Glutamatergic neuron (in vitro differentiated cells): ENCODE measurements at regions not wholly inside any gene's neighbourhood (a gene's known extent, or its start where the extent isn't known, plus 50 kb on each side); places are given as distances from the start of the nearest gene placed in this dataset.

Experiments
- DNase-seq: peaks from one replicate; pipeline ENCODE4 v3.0.0; 2022
- H3K27ac Mint-ChIP-seq: one replicate; pipeline ENCODE4 v1.8.0; 2020; ENCODE audit warnings: mild to moderate bottlenecking, mixed read lengths, inconsistent platforms; ENCODE audit not compliant: unreplicated experiment
- H3K27me3 Mint-ChIP-seq: one replicate; pipeline ENCODE4 v1.8.0; 2020; ENCODE audit warnings: mild to moderate bottlenecking, moderate library complexity, mixed read lengths, inconsistent platforms; ENCODE audit not compliant: unreplicated experiment
- H3K36me3 Mint-ChIP-seq: one replicate; pipeline ENCODE4 v1.8.0; 2020; ENCODE audit warnings: mild to moderate bottlenecking, mixed read lengths, inconsistent platforms; ENCODE audit not compliant: unreplicated experiment
- H3K4me1 Mint-ChIP-seq: one replicate; pipeline ENCODE4 v1.8.0; 2020; ENCODE audit warnings: mild to moderate bottlenecking, low read depth, mixed read lengths, inconsistent platforms; ENCODE audit not compliant: unreplicated experiment
- H3K4me3 Mint-ChIP-seq: one replicate; pipeline ENCODE4 v1.8.0; 2020; ENCODE audit warnings: mild to moderate bottlenecking, mixed read lengths, inconsistent platforms; ENCODE audit not compliant: unreplicated experiment
- H3K9me3 Mint-ChIP-seq: one replicate; pipeline ENCODE4 v1.8.0; 2020; ENCODE audit warnings: mild to moderate bottlenecking, moderate library complexity, mixed read lengths, inconsistent platforms; ENCODE audit not compliant: unreplicated experiment
- CTCF ChIP-seq: fragments of 200-600 bp; sonication (generic); IDR thresholded peaks from one replicate; pipeline ENCODE4 v1.5.0; 2021; ENCODE audit not compliant: partially characterized antibody, unreplicated experiment

- H3K4me1 Mint-ChIP-seq = peaks cover 19% of the 10 kb centered on the region
- H3K27me3 Mint-ChIP-seq = no peaks in the 10 kb centered on the region
- H3K36me3 Mint-ChIP-seq = no peaks in the 10 kb centered on the region
- H3K9me3 Mint-ChIP-seq = peaks cover 1% of the 10 kb centered on the region
- no peak for TF ChIP-seq CTCF
- peak overlapping the region; percentile 48 for H3K4me3 Mint-ChIP-seq
- no peak for DNase-seq
- no peak overlapping the region for H3K27ac Mint-ChIP-seq
Observed at GRCh38 chr20:52905241-52905994, 66.7 kb upstream of the TSHZ2 start.

GRCh38 chr20:52904837-52905236, 67.3 kb upstream of the TSHZ2 start:
- Mint-ChIP-seq H3K36me3 (no peaks in the 10 kb centered on the region), H3K9me3 (peaks cover 1% of the 10 kb centered on the region), H3K4me3 (no peak overlapping the region), H3K27me3 (no peaks in the 10 kb centered on the region), H3K4me1 (peaks cover 23% of the 10 kb centered on the region), H3K27ac (no peak overlapping the region)
- TF ChIP-seq CTCF = no peak
- DNase-seq = no peak

GRCh38 chr20:52899041-52899608, 73.0 kb upstream of the TSHZ2 start:
- no peaks in the 10 kb centered on the region for H3K27me3 Mint-ChIP-seq
- peaks cover 1% of the 10 kb centered on the region for H3K9me3 Mint-ChIP-seq
- H3K4me3 Mint-ChIP-seq = peak overlapping the region; percentile 63
- H3K27ac Mint-ChIP-seq = peak overlapping the region; percentile 94
- no peak for TF ChIP-seq CTCF
- peaks cover 31% of the 10 kb centered on the region for H3K4me1 Mint-ChIP-seq
- DNase-seq = no peak
- H3K36me3 Mint-ChIP-seq = no peaks in the 10 kb centered on the region

- TF ChIP-seq CTCF = no peak
- H3K9me3 Mint-ChIP-seq = peaks cover 1% of the 10 kb centered on the region
- H3K27me3 Mint-ChIP-seq = no peaks in the 10 kb centered on the region
- no peak overlapping the region for H3K27ac Mint-ChIP-seq
- H3K4me1 Mint-ChIP-seq = peaks cover 24% of the 10 kb centered on the region
- no peak for DNase-seq
- H3K36me3 Mint-ChIP-seq = no peaks in the 10 kb centered on the region
- H3K4me3 Mint-ChIP-seq = no peak overlapping the region
Observed at GRCh38 chr20:52896348-52896747, 75.8 kb upstream of the TSHZ2 start.

GRCh38 chr20:52895701-52896100, 76.5 kb upstream of the TSHZ2 start:
- no peak for TF ChIP-seq CTCF
- peaks cover 24% of the 10 kb centered on the region for H3K4me1 Mint-ChIP-seq
- no peak overlapping the region for H3K4me3 Mint-ChIP-seq
- H3K36me3 Mint-ChIP-seq = no peaks in the 10 kb centered on the region
- no peak overlapping the region for H3K27ac Mint-ChIP-seq
- peaks cover 1% of the 10 kb centered on the region for H3K9me3 Mint-ChIP-seq
- H3K27me3 Mint-ChIP-seq = no peaks in the 10 kb centered on the region
- DNase-seq = no peak
